Neural progenitor cell (in vitro differentiated cells): ENCODE measurements at regions not wholly inside any gene's neighbourhood (a gene's known extent, or its start where the extent isn't known, plus 50 kb on each side); places are given as distances from the start of the nearest gene placed in this dataset.
A peak's percentile ranks its signal among the peaks of the same experiment; 100 is the strongest.

Experiments used
- DNase-seq: peaks from one replicate; pipeline ENCODE4 v3.0.0-alpha.2; 2016; ENCODE audit warnings: low spot score
- H2AFZ ChIP-seq: fragments of 200-600 bp; sonication (generic); replicated peaks from 2 replicates; pipeline ENCODE4 v1.6.1; 2016; ENCODE audit warnings: antibody characterized with exemption
- H3F3A ChIP-seq: fragments of 200-600 bp; sonication (generic); 2 replicates; pipeline ENCODE4 v1.6.1; 2016; ENCODE audit warnings: antibody characterized with exemption, low read depth
- H3K27ac ChIP-seq: fragments of 200-600 bp; sonication (generic); 2 replicates; pipeline ENCODE4 v1.5.1; 2016; ENCODE audit warnings: mild to moderate bottlenecking
- H3K27me3 ChIP-seq: fragments of 200-600 bp; sonication (generic); 2 replicates; pipeline ENCODE4 v1.6.1; 2016; ENCODE audit warnings: mild to moderate bottlenecking, moderate library complexity
- H3K36me3 ChIP-seq: fragments of 200-600 bp; sonication (generic); 2 replicates; pipeline ENCODE4 v1.5.1; 2016
- H3K4me1 ChIP-seq: fragments of 200-600 bp; sonication (generic); 2 replicates; pipeline ENCODE4 v1.6.1; 2016; ENCODE audit warnings: mixed run types
- H3K4me2 ChIP-seq: fragments of 200-600 bp; sonication (generic); 2 replicates; pipeline ENCODE4 v1.6.1; 2016
- H3K4me3 ChIP-seq: fragments of 200-600 bp; sonication (generic); 2 replicates; pipeline ENCODE4 v1.5.1; 2016
- H3K79me2 ChIP-seq: fragments of 200-600 bp; sonication (generic); 2 replicates; pipeline ENCODE4 v1.6.1; 2016; ENCODE audit warnings: low read depth
- H3K9ac ChIP-seq: fragments of 200-600 bp; sonication (generic); 2 replicates; pipeline ENCODE4 v1.6.1; 2016
- H3K9me3 ChIP-seq: fragments of 200-600 bp; sonication (generic); 2 replicates; pipeline ENCODE4 v1.5.1; 2016; ENCODE audit warnings: low read depth
- H4K20me1 ChIP-seq: fragments of 200-600 bp; sonication (generic); 2 replicates; pipeline ENCODE4 v1.6.1; 2016; ENCODE audit warnings: low read depth
- H3K27ac Mint-ChIP-seq: 3 replicates; pipeline ENCODE4 v1.8.0; 2021; ENCODE audit warnings: mixed read lengths
- H3K27me3 Mint-ChIP-seq: 2 replicates; pipeline ENCODE4 v1.8.0; 2022; ENCODE audit warnings: low read depth, mild to moderate bottlenecking, inconsistent platforms, moderate library complexity, mixed read lengths; ENCODE audit not compliant: insufficient read depth
- H3K36me3 Mint-ChIP-seq: 3 replicates; pipeline ENCODE4 v1.8.0; 2021; ENCODE audit warnings: mixed read lengths
- H3K4me1 Mint-ChIP-seq: 3 replicates; pipeline ENCODE4 v1.8.0; 2021; ENCODE audit warnings: mixed read lengths
- H3K4me3 Mint-ChIP-seq: 3 replicates; pipeline ENCODE4 v1.8.0; 2021; ENCODE audit warnings: mild to moderate bottlenecking, moderate library complexity, mixed read lengths
- H3K9me3 Mint-ChIP-seq: 3 replicates; pipeline ENCODE4 v1.8.0; 2020; ENCODE audit warnings: mixed read lengths
- EZH2 ChIP-seq: fragments of 200-600 bp; sonication (generic); IDR thresholded peaks from 2 replicates; pipeline ENCODE4 v1.6.1; 2017; ENCODE audit warnings: antibody characterized with exemption, mild to moderate bottlenecking, moderate library complexity
- EZH2phosphoT487 ChIP-seq: fragments of 200-600 bp; sonication (generic); IDR thresholded peaks from 2 replicates; pipeline ENCODE4 v1.6.1; 2017; ENCODE audit warnings: antibody characterized with exemption
- TF ChIP-seq, protein P1 (sequence below): fragments of 200-600 bp; sonication (generic); IDR thresholded peaks from 2 replicates; pipeline ENCODE4 v1.5.1; 2017; ENCODE audit warnings: antibody characterized with exemption, mild to moderate bottlenecking

DNA sequence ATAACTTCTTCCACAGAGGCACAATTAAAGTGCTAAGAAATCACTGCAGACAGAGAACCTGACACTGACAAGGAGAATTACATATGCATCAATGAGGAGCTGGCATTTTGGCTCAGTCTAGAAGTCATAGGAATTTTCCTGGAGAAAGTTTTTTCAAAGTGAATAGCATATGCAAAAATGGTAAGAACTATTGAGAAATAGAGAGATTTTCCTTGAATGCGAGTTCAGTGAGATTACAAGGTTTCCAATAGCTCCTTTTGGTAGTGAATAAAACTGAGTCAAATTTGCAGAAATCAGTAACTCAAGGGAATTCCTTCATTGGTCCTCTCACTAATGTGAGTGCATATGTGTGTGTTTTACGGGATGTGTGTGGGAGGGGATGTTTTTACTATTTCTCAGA is 557.5 kb downstream of the PPARGC1A start:
- H3K27me3 Mint-ChIP-seq, result peaks cover 6% of the 10 kb centered on the region
- H3K27ac ChIP-seq, result no peak overlapping the region
- H3K4me3 Mint-ChIP-seq, result no peak overlapping the region

DNA sequence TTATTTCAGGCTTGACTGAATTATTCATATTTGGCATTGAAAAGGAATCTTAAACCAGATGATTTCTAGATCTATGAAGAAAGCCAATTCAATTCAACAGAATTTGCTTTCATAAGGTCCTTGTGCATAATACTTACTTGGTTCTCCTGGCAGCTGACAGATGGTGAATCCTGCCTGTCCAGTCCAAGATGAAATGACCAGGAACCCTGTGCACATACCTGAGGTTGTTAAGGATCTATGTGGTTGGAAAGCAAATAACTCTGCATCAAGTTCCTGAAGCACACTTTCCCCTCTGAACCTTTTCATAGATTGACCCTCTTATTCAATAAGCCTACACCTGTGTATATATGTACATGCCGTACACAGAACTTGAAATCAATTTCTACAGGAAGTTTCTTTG is 562.7 kb downstream of the PPARGC1A start:
- Histone ChIP-seq H3K4me2 (no peak overlapping the region), H3K27me3 (no peaks in the 10 kb centered on the region), H4K20me1 (no peaks in the 10 kb centered on the region), H3K9ac (no peak overlapping the region), H3K4me3 (no peak overlapping the region), H3K36me3 (no peaks in the 10 kb centered on the region), H3F3A (no peaks in the 10 kb centered on the region), H2AFZ (no peak overlapping the region), H3K79me2 (no peaks in the 10 kb centered on the region), H3K4me1 (no peaks in the 10 kb centered on the region), H3K9me3 (no peaks in the 10 kb centered on the region), H3K27ac (no peak overlapping the region)
- no peak for TF ChIP-seq EZH2phosphoT487
- TF ChIP-seq, protein P1, sequence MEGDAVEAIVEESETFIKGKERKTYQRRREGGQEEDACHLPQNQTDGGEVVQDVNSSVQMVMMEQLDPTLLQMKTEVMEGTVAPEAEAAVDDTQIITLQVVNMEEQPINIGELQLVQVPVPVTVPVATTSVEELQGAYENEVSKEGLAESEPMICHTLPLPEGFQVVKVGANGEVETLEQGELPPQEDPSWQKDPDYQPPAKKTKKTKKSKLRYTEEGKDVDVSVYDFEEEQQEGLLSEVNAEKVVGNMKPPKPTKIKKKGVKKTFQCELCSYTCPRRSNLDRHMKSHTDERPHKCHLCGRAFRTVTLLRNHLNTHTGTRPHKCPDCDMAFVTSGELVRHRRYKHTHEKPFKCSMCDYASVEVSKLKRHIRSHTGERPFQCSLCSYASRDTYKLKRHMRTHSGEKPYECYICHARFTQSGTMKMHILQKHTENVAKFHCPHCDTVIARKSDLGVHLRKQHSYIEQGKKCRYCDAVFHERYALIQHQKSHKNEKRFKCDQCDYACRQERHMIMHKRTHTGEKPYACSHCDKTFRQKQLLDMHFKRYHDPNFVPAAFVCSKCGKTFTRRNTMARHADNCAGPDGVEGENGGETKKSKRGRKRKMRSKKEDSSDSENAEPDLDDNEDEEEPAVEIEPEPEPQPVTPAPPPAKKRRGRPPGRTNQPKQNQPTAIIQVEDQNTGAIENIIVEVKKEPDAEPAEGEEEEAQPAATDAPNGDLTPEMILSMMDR, result no peak
- no peak for TF ChIP-seq EZH2
- no peak for DNase-seq
- peaks cover 6% of the 10 kb centered on the region for H3K9me3 Mint-ChIP-seq
- peaks cover 33% of the 10 kb centered on the region for H3K4me1 Mint-ChIP-seq
- H3K36me3 Mint-ChIP-seq, result no peaks in the 10 kb centered on the region
- H3K27ac Mint-ChIP-seq, result no peak overlapping the region
- H3K4me3 Mint-ChIP-seq, result no peak overlapping the region
- H3K27me3 Mint-ChIP-seq, result peaks cover 4% of the 10 kb centered on the region

More for the DNA sequence above, 557.5 kb downstream of the PPARGC1A start:
- Histone ChIP-seq H3K4me2 (no peak overlapping the region), H3K27me3 (no peaks in the 10 kb centered on the region), H3K36me3 (no peaks in the 10 kb centered on the region), H3K79me2 (no peaks in the 10 kb centered on the region), H3F3A (no peaks in the 10 kb centered on the region), H3K9me3 (no peaks in the 10 kb centered on the region), H3K9ac (no peak overlapping the region), H3K4me3 (no peak overlapping the region), H4K20me1 (no peaks in the 10 kb centered on the region), H2AFZ (no peak overlapping the region), H3K4me1 (peaks cover 15% of the 10 kb centered on the region)
- peak; percentile 15 for DNase-seq
- Mint-ChIP-seq H3K9me3 (peaks cover 4% of the 10 kb centered on the region), H3K4me1 (peaks cover 25% of the 10 kb centered on the region), H3K36me3 (no peaks in the 10 kb centered on the region), H3K27ac (no peak overlapping the region)
- TF ChIP-seq EZH2, result no peak
- TF ChIP-seq, protein P1, result no peak
- TF ChIP-seq EZH2phosphoT487, result no peak

DNA sequence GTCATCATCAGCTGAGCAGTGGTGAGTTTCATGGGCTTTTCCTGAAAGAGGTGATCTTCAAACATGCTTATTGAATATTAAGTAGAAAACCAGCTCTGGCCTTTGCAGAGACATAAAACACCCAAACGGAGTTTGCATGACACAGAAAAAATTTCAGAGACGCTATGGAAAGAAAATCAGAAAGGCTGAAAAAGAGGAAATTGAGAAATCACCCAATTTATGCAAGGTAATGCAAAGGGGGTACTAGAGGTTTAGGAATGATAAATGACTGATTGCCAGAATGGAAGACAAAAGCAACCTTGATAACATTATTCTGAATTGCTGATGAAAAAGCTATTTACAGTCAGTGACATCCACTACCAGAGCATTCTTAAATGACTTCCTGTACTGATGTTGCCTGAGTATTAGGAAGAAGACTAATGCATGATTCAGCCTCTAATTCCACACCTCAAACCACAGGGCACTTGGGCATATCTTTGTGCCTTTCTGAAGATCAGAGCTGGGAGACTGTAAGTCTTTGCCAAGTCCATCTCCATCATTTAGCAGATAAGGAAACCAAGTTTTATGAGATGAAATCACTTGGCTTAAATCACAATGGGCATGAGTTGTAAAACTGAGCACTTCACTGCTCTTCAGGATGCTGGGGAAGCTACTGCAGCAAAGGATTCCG is 565.7 kb downstream of the PPARGC1A start:
- DNase-seq, result no peak
- Histone ChIP-seq H3K27me3 (no peaks in the 10 kb centered on the region), H3F3A (no peaks in the 10 kb centered on the region), H3K79me2 (no peaks in the 10 kb centered on the region), H3K36me3 (no peaks in the 10 kb centered on the region), H4K20me1 (no peaks in the 10 kb centered on the region), H3K4me1 (no peaks in the 10 kb centered on the region), H3K9me3 (no peaks in the 10 kb centered on the region), H2AFZ (peak overlapping the region; percentile 6), H3K9ac (no peak overlapping the region), H3K27ac (no peak overlapping the region), H3K4me2 (no peak overlapping the region), H3K4me3 (no peak overlapping the region)
- peaks cover 6% of the 10 kb centered on the region for H3K9me3 Mint-ChIP-seq
- peaks cover 36% of the 10 kb centered on the region for H3K4me1 Mint-ChIP-seq
- H3K27ac Mint-ChIP-seq, result no peak overlapping the region
- no peak overlapping the region for H3K4me3 Mint-ChIP-seq
- H3K36me3 Mint-ChIP-seq, result no peaks in the 10 kb centered on the region
- H3K27me3 Mint-ChIP-seq, result no peaks in the 10 kb centered on the region
- TF ChIP-seq, protein P1, result no peak
- no peak for TF ChIP-seq EZH2phosphoT487
- TF ChIP-seq EZH2, result no peak
